ENCODE measurements at regions not wholly inside any gene's neighbourhood (a gene's known extent, or its start where the extent isn't known, plus 50 kb on each side); places are given as distances from the start of the nearest gene placed in this dataset.

GRCh38 chr21:43274022-43274945 is 105.5 kb downstream of the CRYAA start:
- DNase-seq: no peak

- no peak for DNase-seq
Measured at GRCh38 chr21:43273708-43274021, 104.9 kb downstream of the CRYAA start.

- no peak for DNase-seq
Measured at GRCh38 chr21:43273016-43273707, 104.4 kb downstream of the CRYAA start.

- no peak for DNase-seq
Measured at GRCh38 chr21:43272591-43272990, 103.8 kb downstream of the CRYAA start.

GRCh38 chr21:43271452-43272020 is 102.7 kb downstream of the CRYAA start:
- no peak for DNase-seq

GRCh38 chr21:43270800-43271301 is 102.0 kb downstream of the CRYAA start:
- DNase-seq: no peak

- DNase-seq: no peak
Measured at GRCh38 chr21:43269957-43270705, 101.3 kb downstream of the CRYAA start.

- no peak for DNase-seq
Measured at GRCh38 chr21:43269440-43269839, 100.6 kb downstream of the CRYAA start.

- no peak for DNase-seq
Measured at GRCh38 chr21:43268804-43269186, 100.0 kb downstream of the CRYAA start.

- DNase-seq: no peak
Measured at GRCh38 chr21:43268086-43268803, 99.4 kb downstream of the CRYAA start.

GRCh38 chr21:43267391-43268085 is 98.7 kb downstream of the CRYAA start:
- DNase-seq: no peak

- no peak for DNase-seq
Measured at GRCh38 chr21:43266534-43266933, 97.7 kb downstream of the CRYAA start.

GRCh38 chr21:43262427-43262826 is 93.6 kb downstream of the CRYAA start:
- no peak for DNase-seq

All from left kidney (tissue), 1 donor.